ENCODE measurements at regions not wholly inside any gene's neighbourhood (a gene's known extent, or its start where the extent isn't known, plus 50 kb on each side); places are given as distances from the start of the nearest gene placed in this dataset.

GRCh38 chr2:16261791-16262190, 321.4 kb downstream of the MYCN start:
- TF ChIP-seq CTCF (IDR thresholded peaks at IDR 0.05) (no peak), POLR2A (IDR thresholded peaks at IDR 0.05) (no peak)
